GM19463 (cell line): ENCODE measurements at regions not wholly inside any gene's neighbourhood (a gene's known extent, or its start where the extent isn't known, plus 50 kb on each side); places are given as distances from the start of the nearest gene placed in this dataset.
A peak's percentile ranks its signal among the peaks of the same experiment; 100 is the strongest.

Experiments used
- ATAC-seq: cut with Tn5 transposase; IDR thresholded peaks from one replicate; pipeline ENCODE4 v1.9.1; 2021; ENCODE audit warnings: mild to moderate bottlenecking, moderate library complexity; ENCODE audit not compliant: unreplicated experiment

GRCh38 chr21:24050231-24050630 lies 1557.0 kb downstream of the MRPL39 start:
- ATAC-seq: no peak

GRCh38 chr21:24046829-24047443 lies 1560.3 kb downstream of the MRPL39 start:
- no peak for ATAC-seq

- ATAC-seq: no peak
These were observed 1561.5 kb downstream of the MRPL39 start for GRCh38 chr21:24045775-24046215.

GRCh38 chr21:24045373-24045772 lies 1561.9 kb downstream of the MRPL39 start:
- ATAC-seq: no peak

GRCh38 chr21:24042687-24043086 lies 1564.6 kb downstream of the MRPL39 start:
- ATAC-seq: no peak

GRCh38 chr21:24032709-24033232 lies 1574.5 kb downstream of the MRPL39 start:
- ATAC-seq: no peak

GRCh38 chr21:24027396-24027795 lies 1579.9 kb downstream of the MRPL39 start:
- ATAC-seq: no peak

- no peak for ATAC-seq
These were observed 1582.2 kb downstream of the MRPL39 start for GRCh38 chr21:24025101-24025500.

GRCh38 chr21:24023936-24024335 lies 1583.3 kb downstream of the MRPL39 start:
- no peak for ATAC-seq

GRCh38 chr21:24023402-24023801 lies 1583.9 kb downstream of the MRPL39 start:
- no peak for ATAC-seq

GRCh38 chr21:24014381-24014780 lies 1592.9 kb downstream of the MRPL39 start:
- ATAC-seq: no peak

- ATAC-seq: no peak
These were observed 1596.2 kb downstream of the MRPL39 start for GRCh38 chr21:24011087-24011486.

GRCh38 chr21:24007592-24007991 lies 1599.7 kb downstream of the MRPL39 start:
- ATAC-seq: no peak

- no peak for ATAC-seq
These were observed 1620.3 kb downstream of the MRPL39 start for GRCh38 chr21:23986987-23987386.

GRCh38 chr21:23986214-23986613 lies 1621.1 kb downstream of the MRPL39 start:
- ATAC-seq: no peak

- ATAC-seq: no peak
These were observed 1624.7 kb downstream of the MRPL39 start for GRCh38 chr21:23982546-23982945.

- ATAC-seq: no peak
These were observed 1629.3 kb downstream of the MRPL39 start for GRCh38 chr21:23977971-23978370.

GRCh38 chr21:23968722-23969647 lies 1638.3 kb downstream of the MRPL39 start:
- peak; percentile 93 for ATAC-seq

GRCh38 chr21:23968008-23968407 lies 1639.3 kb downstream of the MRPL39 start:
- no peak for ATAC-seq

GRCh38 chr21:23963454-23963853 lies 1643.8 kb downstream of the MRPL39 start:
- no peak for ATAC-seq

GRCh38 chr21:23960769-23961168 lies 1646.5 kb downstream of the MRPL39 start:
- no peak for ATAC-seq
